ENCODE measurements at regions not wholly inside any gene's neighbourhood (a gene's known extent, or its start where the extent isn't known, plus 50 kb on each side); places are given as distances from the start of the nearest gene placed in this dataset.

DNA sequence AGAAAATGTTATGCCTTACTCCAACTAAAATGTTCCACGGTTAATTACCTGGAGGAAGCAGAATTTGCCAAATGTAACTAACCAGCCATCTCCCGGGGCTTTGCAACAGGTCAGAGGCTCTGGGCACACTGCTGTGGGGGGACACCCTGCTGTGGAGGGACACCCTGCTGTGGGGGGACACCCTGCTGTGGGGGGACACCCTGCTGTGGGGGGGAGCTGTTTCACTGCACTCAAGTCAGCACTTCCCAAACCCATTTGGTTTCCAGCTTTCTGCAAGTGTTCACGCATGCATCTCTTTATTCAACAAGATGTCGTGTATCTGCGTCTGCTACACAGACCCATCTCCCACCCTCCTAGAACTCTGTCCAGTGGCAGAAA is 239.5 kb downstream of the C16orf95 start:
- intact Hi-C loops (cut with DNase I): no loop called here
- H3K4me1 ChIP-seq (ENCODE audit: control insufficient read depth in 2 of 3, insufficient read depth in 2 of 3, low read depth in 1 of 3, low read length in 3 of 3): no peaks in the 10 kb centered on the region
- no peak overlapping the region for H3K4me3 ChIP-seq (ENCODE audit: low read length in 3 of 3)
- H3K9me3 ChIP-seq (ENCODE audit: control insufficient read depth in 2 of 3, insufficient read depth in 1 of 3, low read length in 3 of 3): peaks cover 0 to 25% (median 7%) of the 10 kb centered on the region in 3 donors
- no peak for FAIRE-seq
- H3K9ac ChIP-seq (ENCODE audit: low read length in 3 of 3): no peak overlapping the region
- DNase-seq: no peak
- no peak overlapping the region for H3K27ac ChIP-seq (ENCODE audit: low read depth in 2 of 2, low read length in 2 of 2)
- H3K27me3 ChIP-seq (ENCODE audit: control insufficient read depth, insufficient read depth, low read length): no peaks in the 10 kb centered on the region
- TF ChIP-seq CTCF (IDR thresholded peaks at IDR 0.05; ENCODE audit: borderline replicate concordance, extremely low read depth, insufficient read depth): no peak
- H3K36me3 ChIP-seq (ENCODE audit: control insufficient read depth in 2 of 3, insufficient read depth in 3 of 3, low read length in 3 of 3): no peaks in the 10 kb centered on the region

- intact Hi-C loops (cut with DNase I): no loop called here
- DNase-seq (no peak), FAIRE-seq (no peak)
- Histone ChIP-seq H3K27me3 (ENCODE audit: control insufficient read depth, insufficient read depth, low read length) (no peaks in the 10 kb centered on the region), H3K4me3 (ENCODE audit: low read length in 3 of 3) (no peak overlapping the region), H3K9ac (ENCODE audit: low read length in 3 of 3) (no peak overlapping the region), H3K27ac (ENCODE audit: low read depth in 2 of 2, low read length in 2 of 2) (no peak overlapping the region), H3K36me3 (ENCODE audit: control insufficient read depth in 2 of 3, insufficient read depth in 3 of 3, low read length in 3 of 3) (no peaks in the 10 kb centered on the region), H3K4me1 (ENCODE audit: control insufficient read depth in 2 of 3, insufficient read depth in 2 of 3, low read depth in 1 of 3, low read length in 3 of 3) (no peaks in the 10 kb centered on the region), H3K9me3 (ENCODE audit: control insufficient read depth in 2 of 3, insufficient read depth in 1 of 3, low read length in 3 of 3) (peaks cover 0 to 25% (median 9%) of the 10 kb centered on the region in 3 donors)
- no peak for TF ChIP-seq CTCF (IDR thresholded peaks at IDR 0.05; ENCODE audit: borderline replicate concordance, extremely low read depth, insufficient read depth)
These were observed 236.5 kb downstream of the C16orf95 start for GRCh38 chr16:87080571-87081167.

GRCh38 chr16:87085441-87085840 is 231.8 kb downstream of the C16orf95 start:
- no peaks in the 10 kb centered on the region for H3K27me3 ChIP-seq (ENCODE audit: control insufficient read depth, insufficient read depth, low read length)
- FAIRE-seq (no peak), DNase-seq (no peak)
- TF ChIP-seq CTCF (IDR thresholded peaks at IDR 0.05; ENCODE audit: borderline replicate concordance, extremely low read depth, insufficient read depth): no peak
- no peak overlapping the region for H3K9ac ChIP-seq (ENCODE audit: low read length in 3 of 3)
- H3K4me1 ChIP-seq (ENCODE audit: control insufficient read depth in 2 of 3, insufficient read depth in 2 of 3, low read depth in 1 of 3, low read length in 3 of 3): no peaks in the 10 kb centered on the region
- H3K27ac ChIP-seq (ENCODE audit: low read depth in 2 of 2, low read length in 2 of 2): no peak overlapping the region
- H3K4me3 ChIP-seq (ENCODE audit: low read length in 3 of 3): no peak overlapping the region
- H3K9me3 ChIP-seq (ENCODE audit: control insufficient read depth in 2 of 3, insufficient read depth in 1 of 3, low read length in 3 of 3): peaks cover 0 to 16% (median 6%) of the 10 kb centered on the region in 3 donors
- intact Hi-C loops (cut with DNase I): no loop called here
- H3K36me3 ChIP-seq (ENCODE audit: control insufficient read depth in 2 of 3, insufficient read depth in 3 of 3, low read length in 3 of 3): no peaks in the 10 kb centered on the region

GRCh38 chr16:87086156-87086555 is 231.0 kb downstream of the C16orf95 start:
- H3K27ac ChIP-seq (ENCODE audit: low read depth in 2 of 2, low read length in 2 of 2): no peak overlapping the region
- TF ChIP-seq CTCF (IDR thresholded peaks at IDR 0.05; ENCODE audit: borderline replicate concordance, extremely low read depth, insufficient read depth): no peak
- intact Hi-C loops (cut with DNase I): no loop called here
- H3K4me1 ChIP-seq (ENCODE audit: control insufficient read depth in 2 of 3, insufficient read depth in 2 of 3, low read depth in 1 of 3, low read length in 3 of 3): no peaks in the 10 kb centered on the region
- H3K27me3 ChIP-seq (ENCODE audit: control insufficient read depth, insufficient read depth, low read length): no peaks in the 10 kb centered on the region
- FAIRE-seq: no peak
- H3K9ac ChIP-seq (ENCODE audit: low read length in 3 of 3): no peak overlapping the region
- peaks cover 0 to 9% (median 6%) of the 10 kb centered on the region in 3 donors for H3K9me3 ChIP-seq (ENCODE audit: control insufficient read depth in 2 of 3, insufficient read depth in 1 of 3, low read length in 3 of 3)
- H3K4me3 ChIP-seq (ENCODE audit: low read length in 3 of 3): no peak overlapping the region
- no peaks in the 10 kb centered on the region for H3K36me3 ChIP-seq (ENCODE audit: control insufficient read depth in 2 of 3, insufficient read depth in 3 of 3, low read length in 3 of 3)
- DNase-seq: no peak

All from kidney (tissue), 13 donors.